HEK293 (cell line): ENCODE measurements at regions not wholly inside any gene's neighbourhood (a gene's known extent, or its start where the extent isn't known, plus 50 kb on each side); places are given as distances from the start of the nearest gene placed in this dataset.

Experiments
- CTCF ChIA-PET: fragments of 350-600 bp; formaldehyde crosslinking; extraction: SDS; loops from one replicate; lab custom pipeline; 2021; ENCODE audit warnings: antibody characterized with exemption; lab: Yijun Ruan, JAX
- POLR2A ChIA-PET: fragments of 300-600 bp; formaldehyde crosslinking; extraction: SDS; loops from one replicate; lab custom pipeline; 2020; ENCODE audit warnings: antibody characterized with exemption, inconsistent platforms; lab: Yijun Ruan, JAX
- H3K27ac ChIP-seq: fragments of 200-500 bp; sonication (Bioruptor generic); 2 replicates; pipeline ENCODE4 v1.5.1; 2014; ENCODE audit warnings: low read depth, low read length, control low read depth, inconsistent platforms; ENCODE audit errors: extremely low read depth
- H3K36me3 ChIP-seq, 2 experiments: fragments of 200-500 bp in 1 of 2; sonication (Bioruptor generic) in 1 of 2; 1 replicate in 1 of 2; 2 replicates in 1 of 2; pipeline ENCODE4 v1.5.1; 2014 to 2017; ENCODE audit warnings: inconsistent platforms in 2 of 2, low read length in 2 of 2; ENCODE audit not compliant: control insufficient read depth in 2 of 2, insufficient read depth in 1 of 2
- H3K4me1 ChIP-seq: fragments of 200-500 bp; sonication (Bioruptor generic); 2 replicates; pipeline ENCODE4 v1.5.1; 2014; ENCODE audit warnings: mild to moderate bottlenecking, low read length, inconsistent platforms; ENCODE audit not compliant: control insufficient read depth, insufficient read depth
- H3K4me3 ChIP-seq: 2 replicates; pipeline ENCODE4 v1.5.1; 2011; ENCODE audit warnings: low read depth, mild to moderate bottlenecking, control low read depth, low read length, moderate library complexity
- H3K9me3 ChIP-seq: fragments of 200-500 bp; sonication (Bioruptor generic); 2 replicates; pipeline ENCODE4 v1.5.1; 2014; ENCODE audit warnings: low read depth, low read length, inconsistent platforms; ENCODE audit not compliant: control insufficient read depth, insufficient read depth
- BCL11A ChIP-seq: fragments of 450-650 bp; formaldehyde crosslinking; IDR thresholded peaks from 2 replicates; pipeline ENCODE4 v1.5.1; 2016; ENCODE audit warnings: low read depth, missing biosample characterization, missing genetic modification characterization
- GLI2 ChIP-seq: fragments of 450-650 bp; formaldehyde crosslinking; IDR thresholded peaks from 2 replicates; pipeline ENCODE4; 2017; ENCODE audit warnings: missing biosample characterization, missing genetic modification characterization, low read depth, borderline replicate concordance
- HOXD13 ChIP-seq: sonication (generic); formaldehyde crosslinking; IDR thresholded peaks from 2 replicates; pipeline ENCODE4 v1.8.0; 2022; ENCODE audit warnings: missing genetic modification reagents, borderline replicate concordance
- KLF1 ChIP-seq: fragments of 450-650 bp; formaldehyde crosslinking; IDR thresholded peaks from 2 replicates; pipeline ENCODE4 v1.5.1; 2016; ENCODE audit warnings: missing biosample characterization, missing genetic modification characterization
- PRDM10 ChIP-seq: fragments of 450-650 bp; formaldehyde crosslinking; IDR thresholded peaks from 2 replicates; pipeline ENCODE4 v1.5.1; 2016; ENCODE audit warnings: missing biosample characterization, missing genetic modification characterization
- RBAK ChIP-seq: fragments of 450-650 bp; formaldehyde crosslinking; IDR thresholded peaks from 2 replicates; pipeline ENCODE4 v1.5.1; 2016; ENCODE audit warnings: missing biosample characterization, missing genetic modification characterization
- SALL2 ChIP-seq: fragments of 450-650 bp; formaldehyde crosslinking; IDR thresholded peaks from 2 replicates; pipeline ENCODE4 v1.5.0; 2017; ENCODE audit warnings: missing biosample characterization, mild to moderate bottlenecking, missing genetic modification characterization, borderline replicate concordance
- SCRT1 ChIP-seq: fragments of 450-650 bp; formaldehyde crosslinking; IDR thresholded peaks from 2 replicates; pipeline ENCODE4 v1.5.1; 2016; ENCODE audit warnings: missing biosample characterization, missing genetic modification characterization, borderline replicate concordance
- YY1 ChIP-seq: fragments of 450-650 bp; formaldehyde crosslinking; IDR thresholded peaks from 2 replicates; pipeline ENCODE4 v1.5.1; 2018; ENCODE audit warnings: missing biosample characterization, missing genetic modification characterization
- ZBTB20 ChIP-seq: fragments of 450-650 bp; formaldehyde crosslinking; IDR thresholded peaks from 2 replicates; pipeline ENCODE4 v1.5.1; 2016; ENCODE audit warnings: missing biosample characterization, missing genetic modification characterization
- ZNF23 ChIP-seq: fragments of 450-650 bp; formaldehyde crosslinking; IDR thresholded peaks from 2 replicates; pipeline ENCODE4 v1.5.1; 2016; ENCODE audit warnings: missing biosample characterization, missing genetic modification characterization, borderline replicate concordance
- ZNF398 ChIP-seq: fragments of 450-650 bp; formaldehyde crosslinking; IDR thresholded peaks from 2 replicates; pipeline ENCODE4 v1.5.1; 2017; ENCODE audit warnings: missing biosample characterization, missing genetic modification characterization
- ZNF416 ChIP-seq: fragments of 450-650 bp; formaldehyde crosslinking; IDR thresholded peaks from 2 replicates; pipeline ENCODE4 v1.5.1; 2016; ENCODE audit warnings: missing biosample characterization, missing genetic modification characterization
- ZNF473 ChIP-seq: fragments of 450-650 bp; formaldehyde crosslinking; IDR thresholded peaks from 2 replicates; pipeline ENCODE4 v1.5.1; 2017; ENCODE audit warnings: missing biosample characterization, missing genetic modification characterization
- ZNF501 ChIP-seq: fragments of 450-650 bp; formaldehyde crosslinking; IDR thresholded peaks from 2 replicates; pipeline ENCODE4 v1.5.1; 2016; ENCODE audit warnings: missing biosample characterization, missing genetic modification characterization
- ZNF521 ChIP-seq: fragments of 450-650 bp; formaldehyde crosslinking; IDR thresholded peaks from 2 replicates; pipeline ENCODE4 v1.5.1; 2017; ENCODE audit warnings: missing biosample characterization, mild to moderate bottlenecking, missing genetic modification characterization
- ZNF544 ChIP-seq: fragments of 450-650 bp; formaldehyde crosslinking; IDR thresholded peaks from 2 replicates; pipeline ENCODE4 v1.5.0; 2017; ENCODE audit warnings: missing biosample characterization, missing genetic modification characterization
- ZNF548 ChIP-seq: fragments of 450-650 bp; formaldehyde crosslinking; IDR thresholded peaks from 2 replicates; pipeline ENCODE4 v1.5.1; 2016; ENCODE audit warnings: missing biosample characterization, missing genetic modification characterization
- ZNF585B ChIP-seq: fragments of 450-650 bp; formaldehyde crosslinking; IDR thresholded peaks from 2 replicates; pipeline ENCODE4 v1.5.1; 2016; ENCODE audit warnings: missing biosample characterization, missing genetic modification characterization
- ZNF701 ChIP-seq: fragments of 450-650 bp; formaldehyde crosslinking; IDR thresholded peaks from 2 replicates; pipeline ENCODE4 v1.5.1; 2016; ENCODE audit warnings: missing biosample characterization, missing genetic modification characterization
- ZNF707 ChIP-seq: fragments of 450-650 bp; formaldehyde crosslinking; IDR thresholded peaks from 2 replicates; pipeline ENCODE4 v1.5.1; 2016; ENCODE audit warnings: missing biosample characterization, missing genetic modification characterization
- ZNF837 ChIP-seq: fragments of 450-650 bp; formaldehyde crosslinking; IDR thresholded peaks from 2 replicates; pipeline ENCODE4 v1.5.1; 2016; ENCODE audit warnings: missing biosample characterization, missing genetic modification characterization
- ZXDB ChIP-seq: fragments of 450-650 bp; formaldehyde crosslinking; IDR thresholded peaks from 2 replicates; pipeline ENCODE4 v1.5.1; 2016; ENCODE audit warnings: missing biosample characterization, missing genetic modification characterization
- TF ChIP-seq, protein P1 (sequence below): fragments of 450-650 bp; IDR thresholded peaks from 2 replicates; pipeline ENCODE4 v1.5.1; 2018; ENCODE audit warnings: missing biosample characterization, missing genetic modification characterization
- TF ChIP-seq, protein P2 (sequence below): fragments of 450-650 bp; formaldehyde crosslinking; IDR thresholded peaks from 2 replicates; pipeline ENCODE4 v1.5.1; 2017; ENCODE audit warnings: missing biosample characterization, missing genetic modification characterization

DNA sequence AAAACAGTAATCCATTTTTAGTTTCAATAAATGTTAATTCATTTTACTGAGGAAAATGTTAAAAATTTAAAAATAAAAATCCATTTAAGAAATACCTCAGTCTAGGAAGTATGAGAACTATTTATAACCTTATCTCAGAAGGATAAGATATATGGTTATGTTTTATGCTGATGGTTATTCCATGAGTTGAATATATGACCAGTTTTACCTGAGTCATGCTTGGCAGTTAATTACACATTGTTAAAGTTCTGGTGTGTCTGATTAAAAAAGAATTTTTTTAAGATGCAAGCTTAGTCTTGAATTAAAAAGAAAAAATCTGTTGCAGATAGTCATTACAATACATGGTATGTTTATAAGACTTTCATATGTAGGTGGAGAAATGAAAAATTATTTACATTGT, 191.7 kb downstream of the ARL4A start:
- Histone ChIP-seq H3K27ac (no peak overlapping the region), H3K4me3 (no peak overlapping the region), H3K4me1 (no peaks in the 10 kb centered on the region), H3K9me3 (no peaks in the 10 kb centered on the region), H3K36me3 (no peaks in the 10 kb centered on the region)
- TF ChIP-seq, protein P1, sequence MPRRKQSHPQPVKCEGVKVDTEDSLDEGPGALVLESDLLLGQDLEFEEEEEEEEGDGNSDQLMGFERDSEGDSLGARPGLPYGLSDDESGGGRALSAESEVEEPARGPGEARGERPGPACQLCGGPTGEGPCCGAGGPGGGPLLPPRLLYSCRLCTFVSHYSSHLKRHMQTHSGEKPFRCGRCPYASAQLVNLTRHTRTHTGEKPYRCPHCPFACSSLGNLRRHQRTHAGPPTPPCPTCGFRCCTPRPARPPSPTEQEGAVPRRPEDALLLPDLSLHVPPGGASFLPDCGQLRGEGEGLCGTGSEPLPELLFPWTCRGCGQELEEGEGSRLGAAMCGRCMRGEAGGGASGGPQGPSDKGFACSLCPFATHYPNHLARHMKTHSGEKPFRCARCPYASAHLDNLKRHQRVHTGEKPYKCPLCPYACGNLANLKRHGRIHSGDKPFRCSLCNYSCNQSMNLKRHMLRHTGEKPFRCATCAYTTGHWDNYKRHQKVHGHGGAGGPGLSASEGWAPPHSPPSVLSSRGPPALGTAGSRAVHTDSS (tag by site-specific recombination), result no peak
- TF ChIP-seq ZNF701 (tag by site-specific recombination) (no peak), SALL2 (no peak), ZNF585B (tag by site-specific recombination) (no peak), ZNF707 (tag by site-specific recombination) (no peak), ZNF521 (no peak), PRDM10 (tag by site-specific recombination) (no peak), ZNF398 (tag by site-specific recombination) (no peak), ZNF548 (tag by site-specific recombination) (no peak), ZNF501 (tag by site-specific recombination) (no peak), KLF1 (tag by site-specific recombination) (no peak), ZNF544 (tag by site-specific recombination) (no peak), BCL11A (tag by site-specific recombination) (no peak), ZBTB20 (tag by site-specific recombination) (no peak), ZNF23 (tag by site-specific recombination) (no peak), GLI2 (no peak), RBAK (tag by site-specific recombination) (no peak), ZNF473 (no peak), ZXDB (tag by site-specific recombination) (no peak), SCRT1 (tag by site-specific recombination) (no peak)
- ChIA-PET POLR2A (no interaction called here), CTCF (no interaction called here)

DNA sequence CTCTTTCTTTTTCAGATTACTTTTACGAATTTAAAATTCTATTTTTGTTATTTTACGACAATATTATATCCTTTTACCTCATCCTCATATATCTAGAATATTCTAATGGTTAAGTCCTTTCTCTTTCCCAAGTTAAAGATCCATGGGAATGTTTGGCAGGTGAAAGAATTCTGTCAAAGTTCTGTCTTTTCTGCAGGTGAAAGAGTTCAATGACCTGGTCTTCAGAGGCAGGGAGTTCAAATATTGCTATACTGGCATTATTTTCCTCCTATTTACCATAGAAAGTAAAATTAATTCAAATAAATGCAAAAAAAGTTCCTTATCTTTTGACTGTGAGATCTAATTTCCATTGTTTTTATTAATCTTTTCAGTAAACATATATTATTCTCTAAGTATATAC, 194.3 kb downstream of the ARL4A start:
- Histone ChIP-seq H3K36me3 (no peaks in the 10 kb centered on the region), H3K4me1 (no peaks in the 10 kb centered on the region), H3K9me3 (no peaks in the 10 kb centered on the region)
- ChIA-PET POLR2A (no interaction called here), CTCF (interaction anchor here (1.4 kb wide), 1 partner anchor 195 kb away, joined by 5 read pairs; the partner anchor contains the start of gene ARL4A)
- TF ChIP-seq ZNF416 (tag by site-specific recombination), result no peak
- no peak for TF ChIP-seq HOXD13 (CRISPR knock-in tag)
- TF ChIP-seq ZNF837 (tag by site-specific recombination), result no peak
- TF ChIP-seq, protein P2, sequence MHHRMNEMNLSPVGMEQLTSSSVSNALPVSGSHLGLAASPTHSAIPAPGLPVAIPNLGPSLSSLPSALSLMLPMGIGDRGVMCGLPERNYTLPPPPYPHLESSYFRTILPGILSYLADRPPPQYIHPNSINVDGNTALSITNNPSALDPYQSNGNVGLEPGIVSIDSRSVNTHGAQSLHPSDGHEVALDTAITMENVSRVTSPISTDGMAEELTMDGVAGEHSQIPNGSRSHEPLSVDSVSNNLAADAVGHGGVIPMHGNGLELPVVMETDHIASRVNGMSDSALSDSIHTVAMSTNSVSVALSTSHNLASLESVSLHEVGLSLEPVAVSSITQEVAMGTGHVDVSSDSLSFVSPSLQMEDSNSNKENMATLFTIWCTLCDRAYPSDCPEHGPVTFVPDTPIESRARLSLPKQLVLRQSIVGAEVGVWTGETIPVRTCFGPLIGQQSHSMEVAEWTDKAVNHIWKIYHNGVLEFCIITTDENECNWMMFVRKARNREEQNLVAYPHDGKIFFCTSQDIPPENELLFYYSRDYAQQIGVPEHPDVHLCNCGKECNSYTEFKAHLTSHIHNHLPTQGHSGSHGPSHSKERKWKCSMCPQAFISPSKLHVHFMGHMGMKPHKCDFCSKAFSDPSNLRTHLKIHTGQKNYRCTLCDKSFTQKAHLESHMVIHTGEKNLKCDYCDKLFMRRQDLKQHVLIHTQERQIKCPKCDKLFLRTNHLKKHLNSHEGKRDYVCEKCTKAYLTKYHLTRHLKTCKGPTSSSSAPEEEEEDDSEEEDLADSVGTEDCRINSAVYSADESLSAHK, result no peak
- no peak for TF ChIP-seq YY1
- TF ChIP-seq, all 188 proteins: peak for 0
- Histone ChIP-seq H3K27ac (no peak overlapping the region), H3K4me3 (no peak overlapping the region)
